HCT116 (cell line): ENCODE measurements at regions not wholly inside any gene's neighbourhood (a gene's known extent, or its start where the extent isn't known, plus 50 kb on each side); places are given as distances from the start of the nearest gene placed in this dataset.

Experiments used
- ATAC-seq: fragments of 200-7000 bp; cut with Tn5 transposase; 2 replicates; pipeline ENCODE4 v1.9.1; 2020; ENCODE audit warnings: mild to moderate bottlenecking, moderate library complexity
- BruUV-seq: library from RNA; stranded (reverse); fragments of 400-500 nt; replicated peaks from 2 replicates; lab custom pipeline; 2021; lab: Mats Ljungman, UMichigan
- CTCF ChIA-PET: fragments of 300-600 bp; sonication (Branson Sonifier 250); formaldehyde crosslinking; loops from one replicate; lab custom pipeline; 2021; ENCODE audit warnings: antibody characterized with exemption; lab: Charles Lee
- POLR2A ChIA-PET: fragments of 300-600, 350-600 bp; sonication (Branson Sonifier 250); formaldehyde crosslinking; loops from one replicate; lab custom pipeline; 2021; ENCODE audit warnings: antibody characterized with exemption; lab: Charles Lee
- RAD21 ChIA-PET, 2 experiments: fragments of 300-600 bp; sonication (Branson Sonifier 250); formaldehyde crosslinking; loops; one replicate each; lab custom pipeline; 2023; ENCODE audit warnings: low total read pairs in 2 of 2; ENCODE audit not compliant: uncharacterized antibody in 2 of 2, unreplicated experiment in 2 of 2, low non-redundant PET in 1 of 2; lab: Charles Lee
- DNase-seq: peaks from one replicate; pipeline ENCODE4 v3.0.0-alpha.2; 2010; ENCODE audit warnings: low read depth, low spot score
- H2AFZ ChIP-seq: fragments of 200-600 bp; shearing (Covaris generic), sonication (generic); 2 replicates; pipeline ENCODE4 v1.6.1; 2017; ENCODE audit warnings: low read depth, mixed run types, mixed read lengths, antibody characterized with exemption, low read length; ENCODE audit not compliant: poor library complexity, severe bottlenecking
- H3K27ac ChIP-seq: 2 replicates; pipeline ENCODE4 v1.5.1; 2012; ENCODE audit warnings: low read depth, low read length
- H3K27me3 ChIP-seq: fragments of 200-600 bp; sonication (generic); 2 replicates; pipeline ENCODE4 v1.6.1; 2016; ENCODE audit warnings: mixed run types, low read length, mixed read lengths; ENCODE audit not compliant: insufficient read depth
- H3K36me3 ChIP-seq, 2 experiments: fragments of 200-500 bp in 1 of 2; fragments of 200-600 bp in 1 of 2; sonication (Bioruptor generic) in 1 of 2; sonication (generic) in 1 of 2; 2 replicates each; pipeline versions ENCODE4 v1.5.1 to v1.6.1; 2014 to 2016; ENCODE audit warnings: low read length in 2 of 2, inconsistent platforms in 1 of 2, mixed read lengths in 1 of 2, mixed run types in 1 of 2; ENCODE audit not compliant: insufficient read depth in 2 of 2, control insufficient read depth in 1 of 2
- H3K4me1 ChIP-seq, 2 experiments: fragments of 200-600 bp in 1 of 2; sonication (generic) in 1 of 2; 2 replicates each; pipeline versions ENCODE4 v1.5.1 to v1.6.1; 2012 to 2017; ENCODE audit warnings: low read length in 2 of 2, inconsistent platforms in 1 of 2, mild to moderate bottlenecking in 1 of 2, mixed read lengths in 1 of 2, mixed run types in 1 of 2, moderate library complexity in 1 of 2; ENCODE audit not compliant: insufficient read depth in 2 of 2, control insufficient read depth in 1 of 2
- H3K4me2 ChIP-seq: fragments of 200-600 bp; sonication (generic); 2 replicates; pipeline ENCODE4 v1.6.1; 2017; ENCODE audit warnings: mixed run types, low read length, mixed read lengths
- H3K4me3 ChIP-seq, 2 experiments: fragments of 200-600 bp in 1 of 2; sonication (generic) in 1 of 2; replicated peaks in 1 of 2; 2 replicates each; pipeline ENCODE4 v1.5.1; 2011 to 2016; ENCODE audit warnings: low read length in 2 of 2, control low read depth in 1 of 2, low read depth in 1 of 2, mild to moderate bottlenecking in 1 of 2, mixed read lengths in 1 of 2, mixed run types in 1 of 2
- H3K79me2 ChIP-seq: fragments of 200-600 bp; sonication (generic); 2 replicates; pipeline ENCODE4 v1.6.1; 2017; ENCODE audit warnings: mild to moderate bottlenecking, mixed run types, low read length, moderate library complexity, mixed read lengths; ENCODE audit not compliant: insufficient read depth
- H3K9ac ChIP-seq: fragments of 200-600 bp; sonication (generic); 2 replicates; pipeline ENCODE4 v1.6.1; 2016; ENCODE audit warnings: low read length, mixed read lengths
- H3K9me2 ChIP-seq: fragments of 200-600 bp; sonication (generic), shearing (Covaris generic); 2 replicates; pipeline ENCODE4 v1.6.1; 2017; ENCODE audit warnings: mixed run types, mild to moderate bottlenecking, moderate library complexity; ENCODE audit not compliant: insufficient read depth
- H3K9me3 ChIP-seq, 2 experiments: fragments of 200-500 bp in 1 of 2; fragments of 200-600 bp in 1 of 2; sonication (Bioruptor generic) in 1 of 2; sonication (generic) in 1 of 2; 2 replicates each; pipeline ENCODE4 v1.6.1; 2014 to 2017; ENCODE audit warnings: low read length in 2 of 2, mixed read lengths in 2 of 2, inconsistent platforms in 1 of 2, low read depth in 1 of 2, mild to moderate bottlenecking in 1 of 2, mixed run types in 1 of 2, moderate library complexity in 1 of 2; ENCODE audit not compliant: control insufficient read depth in 1 of 2, insufficient read depth in 1 of 2
- H4K20me1 ChIP-seq: fragments of 200-600 bp; sonication (generic), shearing (Covaris generic); 2 replicates; pipeline ENCODE4 v1.6.1; 2017; ENCODE audit warnings: mixed run types, mild to moderate bottlenecking, moderate library complexity; ENCODE audit not compliant: insufficient read depth
- CEBPB ChIP-seq: IDR thresholded peaks from 2 replicates; pipeline ENCODE4 v1.6.1; 2012; ENCODE audit warnings: low read depth
- EGR1 ChIP-seq: IDR thresholded peaks from 2 replicates; pipeline ENCODE4 v1.6.1; 2012; ENCODE audit warnings: low read depth
- ELF1 ChIP-seq: IDR thresholded peaks from 2 replicates; pipeline ENCODE4 v1.6.1; 2012; ENCODE audit warnings: low read depth, borderline replicate concordance
- EZH2phosphoT487 ChIP-seq: fragments of 200-600 bp; IDR thresholded peaks from 2 replicates; pipeline ENCODE4 v1.6.1; 2018; ENCODE audit warnings: antibody characterized with exemption, borderline replicate concordance
- FOSL1 ChIP-seq: IDR thresholded peaks from 2 replicates; pipeline ENCODE4 v1.6.1; 2012; ENCODE audit warnings: low read depth
- POLR2A ChIP-seq: IDR thresholded peaks from 2 replicates; pipeline ENCODE4 v1.7.0; 2011; ENCODE audit warnings: borderline replicate concordance; ENCODE audit not compliant: insufficient read depth, insufficient read length; ENCODE audit errors: extremely low read depth
- POLR2AphosphoS5 ChIP-seq: IDR thresholded peaks from 2 replicates; pipeline ENCODE4 v1.6.1; 2011; ENCODE audit warnings: mild to moderate bottlenecking, low read depth, low read length, moderate library complexity
- YY1 ChIP-seq: IDR thresholded peaks from 2 replicates; pipeline ENCODE4 v1.6.1; 2011; ENCODE audit warnings: low read length, low read depth, moderate library complexity, mild to moderate bottlenecking; ENCODE audit not compliant: insufficient replicate concordance; ENCODE audit errors: extremely low read depth
- ZFX ChIP-seq: fragments of 450-650 bp; IDR thresholded peaks from 2 replicates; pipeline ENCODE4 v1.6.1; 2017
- ZNF274 ChIP-seq: fragments of 200-500 bp; sonication (Bioruptor generic); IDR thresholded peaks from 2 replicates; pipeline ENCODE4 v1.6.1; 2014; ENCODE audit warnings: mild to moderate bottlenecking, low read depth, low read length, inconsistent platforms
- intact Hi-C: fragments of 100-400 bp; cut with micrococcal nuclease; formaldehyde crosslinking; loops from 2 replicates; pipeline ENCODE4 v1.10.0; 2022
- TF ChIP-seq, protein P1 (sequence below): IDR thresholded peaks from 2 replicates; pipeline ENCODE4 v1.6.1; 2011; ENCODE audit warnings: mild to moderate bottlenecking, low read length, moderate library complexity; ENCODE audit not compliant: insufficient replicate concordance; ENCODE audit errors: extremely low read depth
- TF ChIP-seq, protein P2 (sequence below): IDR thresholded peaks from 2 replicates; pipeline ENCODE4 v1.6.1; 2012

DNA sequence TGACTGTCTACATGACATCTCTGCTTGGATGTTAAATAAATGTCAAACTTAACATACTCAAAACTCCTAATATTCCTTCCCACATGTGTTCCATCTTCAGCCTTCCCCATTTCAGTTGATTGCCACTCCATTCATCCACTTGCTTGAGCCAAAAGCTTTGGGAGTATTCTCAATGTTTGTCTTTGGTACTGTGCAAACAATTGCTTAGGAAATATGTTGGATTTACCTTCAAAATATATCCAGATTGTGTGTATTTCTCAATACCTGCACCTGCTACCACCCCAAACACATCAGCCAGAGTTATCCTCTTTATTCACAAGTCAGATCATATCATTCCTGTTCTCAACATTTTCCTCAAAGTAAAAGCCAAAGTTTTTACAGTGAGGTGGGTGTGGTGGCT is 350.3 kb upstream of the FAM98A start:
- CTCF ChIA-PET, result no interaction called here
- Histone ChIP-seq H3K79me2 (no peaks in the 10 kb centered on the region), H3K4me1 (no peaks in the 10 kb centered on the region), H3K9me2 (no peaks in the 10 kb centered on the region), H3K27ac (no peak overlapping the region), H4K20me1 (no peaks in the 10 kb centered on the region), H3K36me3 (no peaks in the 10 kb centered on the region), H3K4me2 (no peak overlapping the region), H3K9me3 (no peaks in the 10 kb centered on the region; a peak in 1 of 4 replicates), H3K4me3 (no peak overlapping the region), H2AFZ (no peak overlapping the region)
- no peak for DNase-seq
- no TSS peak for BruUV-seq
- POLR2A ChIA-PET, result no interaction called here
- intact Hi-C loops, result no loop called here
- ATAC-seq, result no peak
- TF ChIP-seq POLR2AphosphoS5 (no peak), YY1 (no peak), ELF1 (no peak), CEBPB (no peak), POLR2A (no peak), ZNF274 (no peak), EGR1 (no peak), ZFX (no peak), EZH2phosphoT487 (no peak), FOSL1 (no peak)
- TF ChIP-seq, protein P1, sequence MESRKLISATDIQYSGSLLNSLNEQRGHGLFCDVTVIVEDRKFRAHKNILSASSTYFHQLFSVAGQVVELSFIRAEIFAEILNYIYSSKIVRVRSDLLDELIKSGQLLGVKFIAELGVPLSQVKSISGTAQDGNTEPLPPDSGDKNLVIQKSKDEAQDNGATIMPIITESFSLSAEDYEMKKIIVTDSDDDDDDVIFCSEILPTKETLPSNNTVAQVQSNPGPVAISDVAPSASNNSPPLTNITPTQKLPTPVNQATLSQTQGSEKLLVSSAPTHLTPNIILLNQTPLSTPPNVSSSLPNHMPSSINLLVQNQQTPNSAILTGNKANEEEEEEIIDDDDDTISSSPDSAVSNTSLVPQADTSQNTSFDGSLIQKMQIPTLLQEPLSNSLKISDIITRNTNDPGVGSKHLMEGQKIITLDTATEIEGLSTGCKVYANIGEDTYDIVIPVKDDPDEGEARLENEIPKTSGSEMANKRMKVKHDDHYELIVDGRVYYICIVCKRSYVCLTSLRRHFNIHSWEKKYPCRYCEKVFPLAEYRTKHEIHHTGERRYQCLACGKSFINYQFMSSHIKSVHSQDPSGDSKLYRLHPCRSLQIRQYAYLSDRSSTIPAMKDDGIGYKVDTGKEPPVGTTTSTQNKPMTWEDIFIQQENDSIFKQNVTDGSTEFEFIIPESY, result no peak
- TF ChIP-seq, all 23 proteins: peak for 0
- no peaks in the 10 kb centered on the region for H3K27me3 ChIP-seq
- RAD21 ChIA-PET, result no interaction called here
- no peak overlapping the region for H3K9ac ChIP-seq

DNA sequence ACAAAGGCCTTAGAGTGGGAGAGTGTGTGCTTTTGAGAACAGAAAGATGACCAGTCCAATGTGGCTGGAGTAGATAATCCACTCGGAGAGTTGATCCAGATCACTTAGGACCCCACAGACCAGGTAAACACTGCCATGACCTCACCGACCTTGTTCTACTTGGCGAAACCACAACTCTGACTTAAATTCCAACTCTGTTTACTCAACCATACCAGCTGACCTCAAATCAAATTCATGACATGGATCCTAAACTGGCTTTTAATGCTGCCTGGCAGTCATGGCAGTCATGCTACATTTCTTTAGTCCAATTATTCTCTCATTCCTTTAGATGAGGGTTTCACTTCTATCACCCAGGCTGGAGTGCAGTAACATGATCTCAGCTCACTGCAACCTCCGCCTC is 347.1 kb upstream of the FAM98A start:
- no TSS peak for BruUV-seq

More for the DNA sequence above, 347.1 kb upstream of the FAM98A start:
- ChIA-PET POLR2A (no interaction called here), RAD21 (no interaction called here), CTCF (no interaction called here)
- Histone ChIP-seq H3K9ac (no peak overlapping the region), H3K4me2 (no peak overlapping the region), H3K9me2 (no peaks in the 10 kb centered on the region), H3K27me3 (no peaks in the 10 kb centered on the region), H2AFZ (no peak overlapping the region), H4K20me1 (no peaks in the 10 kb centered on the region), H3K79me2 (no peaks in the 10 kb centered on the region), H3K36me3 (no peaks in the 10 kb centered on the region), H3K4me1 (no peaks in the 10 kb centered on the region), H3K27ac (no peak overlapping the region), H3K9me3 (no peaks in the 10 kb centered on the region; a peak in 1 of 4 replicates), H3K4me3 (no peak overlapping the region)
- no peak for ATAC-seq
- intact Hi-C loops, result no loop called here
- TF ChIP-seq, protein P1, result no peak
- TF ChIP-seq, protein P2, sequence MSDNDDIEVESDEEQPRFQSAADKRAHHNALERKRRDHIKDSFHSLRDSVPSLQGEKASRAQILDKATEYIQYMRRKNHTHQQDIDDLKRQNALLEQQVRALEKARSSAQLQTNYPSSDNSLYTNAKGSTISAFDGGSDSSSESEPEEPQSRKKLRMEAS, result no peak
- TF ChIP-seq ZNF274 (no peak), POLR2A (no peak)
- DNase-seq, result no peak
